Astrocyte (in vitro differentiated cells and primary cell): ENCODE measurements at regions not wholly inside any gene's neighbourhood (a gene's known extent, or its start where the extent isn't known, plus 50 kb on each side); places are given as distances from the start of the nearest gene placed in this dataset.

Experiments used
- EZH2 ChIP-seq: IDR thresholded peaks from 2 replicates; pipeline ENCODE4 v1.6.1; 2012; ENCODE audit warnings: mild to moderate bottlenecking, low read length, inconsistent platforms; ENCODE audit not compliant: insufficient read depth
- TF ChIP-seq, protein P1 (sequence below): IDR thresholded peaks from 2 replicates; pipeline ENCODE4 v1.5.1; 2011; ENCODE audit warnings: low read depth, mild to moderate bottlenecking, inconsistent platforms, low read length, moderate library complexity; ENCODE audit not compliant: insufficient read depth

- TF ChIP-seq, protein P1, sequence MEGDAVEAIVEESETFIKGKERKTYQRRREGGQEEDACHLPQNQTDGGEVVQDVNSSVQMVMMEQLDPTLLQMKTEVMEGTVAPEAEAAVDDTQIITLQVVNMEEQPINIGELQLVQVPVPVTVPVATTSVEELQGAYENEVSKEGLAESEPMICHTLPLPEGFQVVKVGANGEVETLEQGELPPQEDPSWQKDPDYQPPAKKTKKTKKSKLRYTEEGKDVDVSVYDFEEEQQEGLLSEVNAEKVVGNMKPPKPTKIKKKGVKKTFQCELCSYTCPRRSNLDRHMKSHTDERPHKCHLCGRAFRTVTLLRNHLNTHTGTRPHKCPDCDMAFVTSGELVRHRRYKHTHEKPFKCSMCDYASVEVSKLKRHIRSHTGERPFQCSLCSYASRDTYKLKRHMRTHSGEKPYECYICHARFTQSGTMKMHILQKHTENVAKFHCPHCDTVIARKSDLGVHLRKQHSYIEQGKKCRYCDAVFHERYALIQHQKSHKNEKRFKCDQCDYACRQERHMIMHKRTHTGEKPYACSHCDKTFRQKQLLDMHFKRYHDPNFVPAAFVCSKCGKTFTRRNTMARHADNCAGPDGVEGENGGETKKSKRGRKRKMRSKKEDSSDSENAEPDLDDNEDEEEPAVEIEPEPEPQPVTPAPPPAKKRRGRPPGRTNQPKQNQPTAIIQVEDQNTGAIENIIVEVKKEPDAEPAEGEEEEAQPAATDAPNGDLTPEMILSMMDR, result no peak
- TF ChIP-seq EZH2, result no peak
Observed at GRCh38 chr11:71335371-71335770, 83.0 kb upstream of the SHANK2 start.
